NCI-H69 (cell line): ENCODE measurements at regions not wholly inside any gene's neighbourhood (a gene's known extent, or its start where the extent isn't known, plus 50 kb on each side); places are given as distances from the start of the nearest gene placed in this dataset.

Experiments
- DNase-seq: peaks from one replicate; lab custom pipeline; 2025; lab: John Stamatoyannopoulos, UW

- DNase-seq, result no peak
These were observed 109.7 kb downstream of the TMTC3 start for GRCh38 chr12:88251798-88252197.

DNA sequence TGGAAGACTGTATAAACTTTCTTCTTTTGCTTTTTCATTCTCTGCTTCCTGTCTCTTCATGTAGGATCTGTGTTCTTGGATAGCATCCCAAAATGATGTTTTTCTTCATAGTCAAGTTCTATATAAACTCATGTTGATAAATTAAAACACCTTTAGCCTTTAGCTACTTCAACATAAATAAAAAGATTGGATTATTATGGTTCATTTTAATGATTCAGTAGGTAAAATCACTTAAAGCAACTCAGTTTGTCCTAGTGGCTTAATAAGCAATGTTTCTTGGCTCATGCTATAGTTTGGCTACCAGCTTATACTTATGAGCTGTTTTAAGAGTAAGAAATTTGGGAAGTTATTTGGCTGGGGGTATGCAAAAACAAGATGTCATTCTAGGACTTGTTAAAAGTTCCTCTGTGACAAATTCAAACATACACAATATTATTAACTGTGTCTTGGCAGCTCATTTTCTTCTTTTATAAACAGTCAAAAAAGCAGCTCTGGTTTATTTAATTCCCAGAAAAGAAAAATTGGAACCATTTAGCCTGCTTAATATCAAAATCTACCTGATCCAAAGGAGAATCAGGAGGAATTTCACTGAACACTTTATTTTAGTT is 111.4 kb downstream of the TMTC3 start:
- no peak for DNase-seq

- DNase-seq, result no peak
These were observed 113.1 kb downstream of the TMTC3 start for GRCh38 chr12:88255224-88255623.

- no peak for DNase-seq
These were observed 113.7 kb downstream of the TMTC3 start for GRCh38 chr12:88255847-88256246.

- no peak for DNase-seq
These were observed 116.3 kb downstream of the TMTC3 start for GRCh38 chr12:88258396-88258795.

DNA sequence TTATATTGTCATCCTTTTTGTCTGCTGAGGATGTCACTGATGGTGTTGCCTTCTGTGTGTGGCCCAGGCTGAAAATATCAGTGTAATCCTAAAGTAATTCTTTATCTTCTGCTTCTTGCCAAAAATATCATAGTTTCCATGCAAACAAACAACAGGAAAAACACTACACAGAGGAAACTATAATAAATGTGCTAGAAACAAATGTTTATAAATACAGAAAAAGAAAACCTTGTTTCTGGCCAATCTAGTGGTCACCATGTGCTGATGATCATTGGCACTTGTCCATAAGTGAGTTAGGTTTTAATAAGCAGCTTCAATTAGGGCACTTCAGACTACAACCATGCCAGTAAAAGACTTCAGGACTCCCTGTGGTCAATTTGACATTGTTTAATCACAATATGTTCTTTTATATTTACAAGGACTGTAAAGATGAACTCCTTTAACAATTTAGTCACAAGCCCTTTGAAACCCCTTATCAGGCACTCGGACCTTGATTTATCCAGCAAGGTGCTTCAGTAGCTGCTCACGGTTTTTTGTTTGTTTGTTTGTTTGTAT is 124.8 kb downstream of the TMTC3 start:
- peak; percentile 87 for DNase-seq

GRCh38 chr12:88267630-88268029 is 125.5 kb downstream of the TMTC3 start:
- peak; percentile 44 for DNase-seq

DNA sequence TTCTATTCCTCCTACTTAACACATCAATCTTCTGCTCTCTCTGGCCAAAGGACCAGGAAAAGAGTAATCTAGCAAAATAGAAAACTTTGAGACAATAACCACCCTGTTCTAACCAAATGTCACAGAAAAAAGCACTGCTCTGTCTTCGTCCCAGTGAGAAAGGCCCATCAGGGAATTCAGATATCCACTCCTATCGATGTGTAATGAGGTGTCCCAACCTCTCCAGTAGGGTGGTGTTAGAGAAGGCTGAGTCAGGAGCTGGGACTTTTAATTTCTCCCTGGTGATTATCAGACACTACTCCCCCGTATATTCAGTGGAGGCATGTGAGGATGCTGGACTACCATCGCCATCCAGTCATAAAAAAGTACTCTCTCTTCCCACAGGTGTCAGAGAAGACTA is 130.3 kb downstream of the TMTC3 start:
- DNase-seq, result no peak

DNA sequence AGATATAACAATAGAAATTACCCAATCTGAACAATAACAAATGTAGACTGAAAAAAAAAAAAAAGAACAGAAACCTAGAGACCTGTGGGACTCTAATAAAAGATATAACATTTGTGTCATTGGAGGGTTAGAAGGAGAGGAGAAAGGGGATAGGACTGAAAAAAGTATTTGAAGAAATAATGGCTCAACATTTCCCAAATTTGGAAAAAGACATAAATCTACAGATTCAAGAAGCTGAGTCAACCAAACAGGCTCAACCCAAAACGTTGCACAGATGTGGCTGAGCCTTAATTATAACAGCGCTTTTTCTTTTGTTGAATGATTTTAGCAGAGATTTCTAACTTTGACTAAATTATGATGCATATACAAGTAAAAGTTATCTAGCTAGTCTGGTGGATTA is 131.3 kb downstream of the TMTC3 start:
- no peak for DNase-seq

- peak; percentile 32 for DNase-seq
These were observed 131.8 kb downstream of the TMTC3 start for GRCh38 chr12:88273875-88274274.

DNA sequence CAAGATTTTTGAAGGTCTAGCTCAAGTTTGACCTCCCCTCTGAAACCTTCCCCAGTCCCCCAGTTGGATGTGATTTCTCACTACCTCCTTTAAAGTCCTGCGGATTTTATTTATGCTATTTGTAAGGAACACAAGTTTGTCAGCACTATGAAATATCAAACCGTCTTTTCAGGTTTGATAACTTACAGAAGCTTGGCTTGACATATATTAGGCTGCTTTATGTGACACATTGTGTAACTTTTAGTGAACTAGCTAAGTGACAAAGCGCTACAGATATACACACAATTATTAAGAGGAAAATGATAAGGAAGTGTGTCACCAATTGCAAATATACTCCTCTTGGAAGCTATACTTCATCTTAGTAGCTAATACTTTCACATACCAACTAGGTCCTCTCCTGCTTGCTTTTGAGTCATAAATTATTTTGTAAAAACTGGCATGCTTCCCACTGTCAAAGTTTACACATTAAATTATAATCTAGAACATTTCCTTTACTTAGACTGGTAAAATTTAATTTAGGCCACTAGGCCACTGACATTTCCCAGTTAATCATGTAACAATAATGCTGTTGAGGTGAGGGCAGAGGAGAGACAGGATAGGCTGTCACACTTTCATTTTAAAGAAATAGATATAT is 149.5 kb downstream of the TMTC3 start:
- DNase-seq, result no peak

- no peak for DNase-seq
These were observed 156.0 kb downstream of the TMTC3 start for GRCh38 chr12:88298014-88298682.

DNA sequence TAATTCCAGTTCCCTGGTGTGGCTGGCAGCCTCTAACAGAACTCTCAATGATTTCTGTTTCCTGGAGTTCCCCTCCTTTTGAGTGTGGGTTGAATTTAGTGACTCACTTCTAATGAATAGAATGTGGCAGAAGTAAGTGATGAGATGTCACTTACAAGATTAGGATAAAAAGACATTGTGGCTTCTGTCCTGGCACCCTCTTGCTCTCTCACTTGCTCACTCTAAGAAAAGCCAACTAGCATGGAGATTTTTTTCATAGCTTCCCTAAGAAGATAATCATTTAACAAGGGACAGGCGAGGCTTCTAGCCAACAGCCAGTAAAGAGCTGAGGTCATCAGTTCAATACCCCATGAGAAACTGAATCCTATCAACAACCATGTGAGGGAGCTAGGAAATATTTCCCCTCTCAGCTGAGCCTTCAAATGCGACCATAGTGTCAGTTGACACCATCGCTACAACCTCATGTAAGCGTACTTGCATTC is 156.7 kb downstream of the TMTC3 start:
- peak; percentile 21 for DNase-seq

GRCh38 chr12:88299567-88300101 is 157.5 kb downstream of the TMTC3 start:
- no peak for DNase-seq

GRCh38 chr12:88300931-88301330 is 158.8 kb downstream of the TMTC3 start:
- DNase-seq, result peak; percentile 33

GRCh38 chr12:88303335-88303734 is 161.2 kb downstream of the TMTC3 start:
- peak; percentile 73 for DNase-seq

DNA sequence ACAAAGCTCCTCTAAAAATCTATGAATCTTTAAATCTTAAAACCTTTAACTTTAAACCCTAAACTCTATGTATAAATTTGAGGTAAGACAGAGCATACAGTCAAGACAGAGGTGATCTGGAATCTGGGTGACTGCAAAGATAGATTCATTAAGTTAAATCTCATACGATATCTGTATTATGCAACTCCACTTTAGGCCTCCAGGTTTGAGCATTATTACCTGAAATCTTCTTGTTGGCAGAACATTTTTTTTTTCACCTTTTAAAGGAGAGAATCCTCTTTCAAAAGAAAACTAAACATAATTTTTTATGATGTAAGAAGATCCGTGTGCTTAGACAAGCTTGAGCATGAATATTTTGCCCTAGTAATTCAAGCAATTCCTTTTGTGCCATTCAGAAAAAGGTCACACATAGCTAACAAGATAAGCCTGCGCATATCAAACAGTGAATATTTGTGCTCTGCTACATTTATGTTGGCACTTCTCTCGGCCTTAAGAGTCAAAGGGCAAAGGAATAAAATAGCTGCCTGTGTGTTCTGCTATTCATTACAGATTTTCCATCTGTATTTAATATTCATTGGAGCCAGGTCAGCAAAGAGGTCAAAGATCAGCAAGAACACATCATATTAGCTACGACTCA is 163.3 kb downstream of the TMTC3 start:
- DNase-seq, result peak; percentile 11

DNA sequence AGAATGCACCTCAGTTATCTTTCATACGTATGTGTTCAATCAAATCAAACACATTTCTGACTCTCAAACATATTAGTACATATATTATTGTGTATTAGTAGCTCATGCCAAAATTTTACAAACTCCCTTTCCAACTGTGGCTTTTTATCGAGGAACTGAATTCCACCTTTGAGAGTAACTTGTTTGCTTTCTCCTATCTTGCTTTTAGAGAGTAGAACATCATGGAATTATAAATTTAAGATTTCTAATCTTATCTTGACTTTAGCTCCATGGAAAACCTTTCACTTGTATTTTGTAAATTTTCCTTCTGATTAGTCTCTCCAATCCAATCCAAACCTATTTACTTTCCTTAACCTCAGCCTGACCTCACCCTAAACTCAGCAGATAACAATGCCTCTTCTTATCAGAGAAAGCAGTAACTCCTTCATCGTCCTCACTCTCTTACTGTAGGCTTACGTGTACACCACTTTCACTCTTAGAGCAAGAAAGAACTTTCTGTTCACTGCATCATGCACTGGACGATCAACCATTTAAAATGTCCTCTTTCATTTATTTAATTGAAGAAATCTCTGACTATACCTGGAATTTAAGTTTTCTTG is 164.5 kb downstream of the TMTC3 start:
- no peak for DNase-seq

DNA sequence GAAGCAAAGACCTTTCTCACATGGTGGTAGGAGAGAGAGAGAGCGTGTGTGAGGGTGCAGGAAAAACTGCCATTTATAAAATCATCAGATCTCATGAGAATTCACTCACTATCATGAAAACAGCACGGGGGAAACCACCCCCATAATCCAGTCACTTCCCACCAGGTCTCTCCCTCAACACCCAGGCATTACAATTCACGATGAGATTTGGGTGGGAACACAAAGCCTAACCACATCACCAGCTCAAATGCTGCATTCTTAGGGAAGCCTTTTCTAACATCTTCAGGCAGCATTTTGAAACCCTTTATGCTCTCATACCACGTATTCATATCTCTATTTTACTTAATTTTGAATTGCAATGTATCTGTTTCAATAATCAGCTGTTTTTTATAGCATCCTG is 165.9 kb downstream of the TMTC3 start:
- DNase-seq, result no peak

GRCh38 chr12:88308825-88309224 is 166.7 kb downstream of the TMTC3 start:
- DNase-seq, result no peak

DNA sequence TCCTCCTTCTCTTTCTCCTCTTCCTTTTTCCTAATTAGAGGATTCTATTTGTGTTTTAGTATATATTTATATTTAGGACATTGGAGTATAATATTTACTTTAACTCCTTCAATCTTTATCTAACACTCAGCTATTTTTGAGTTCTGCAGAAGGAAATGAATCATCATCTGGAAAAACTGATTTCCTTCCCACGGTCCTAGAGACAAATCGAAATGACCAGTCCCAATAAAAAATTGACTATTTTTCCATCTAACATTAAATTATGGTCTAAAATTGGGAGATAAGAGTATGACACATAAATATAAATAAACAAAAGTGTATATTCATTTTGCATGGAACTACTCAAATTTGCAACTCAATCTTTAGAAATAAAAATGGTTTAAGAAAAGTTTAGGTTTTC is 167.4 kb downstream of the TMTC3 start:
- no peak for DNase-seq

GRCh38 chr12:88310069-88310468 is 168.0 kb downstream of the TMTC3 start:
- no peak for DNase-seq
